Peyer's patch (tissue), 4 donors: ENCODE measurements at regions not wholly inside any gene's neighbourhood (a gene's known extent, or its start where the extent isn't known, plus 50 kb on each side); places are given as distances from the start of the nearest gene placed in this dataset.

ENCODE experiments used
- DNase-seq, 3 donors: peaks; one replicate each; pipeline ENCODE4 v3.0.0-alpha.2; 2017 to 2019
- H3K27ac ChIP-seq, 4 donors: fragments of 200-600 bp; sonication (generic); one replicate each; pipeline ENCODE4 v1.5.1; 2016 to 2019
- H3K27me3 ChIP-seq, 2 donors: fragments of 200-600 bp; sonication (generic); one replicate each; pipeline ENCODE4 v1.5.1; 2019
- H3K36me3 ChIP-seq, 3 donors: fragments of 200-600 bp; sonication (generic); one replicate each; pipeline ENCODE4 v1.5.1; 2016 to 2019
- H3K4me1 ChIP-seq, 4 donors: fragments of 200-600 bp; sonication (generic); one replicate each; pipeline ENCODE4 v1.5.1; 2016 to 2019
- H3K4me3 ChIP-seq, 4 donors: fragments of 200-600 bp; sonication (generic); 1 replicate in 3 of 4; 2 replicates in 1 of 4; pipeline ENCODE4 v1.5.1; 2016 to 2019; ENCODE audit warnings: mild to moderate bottlenecking in 1 of 4
- H3K9me3 ChIP-seq, 4 donors: fragments of 200-600 bp; sonication (generic); one replicate each; pipeline ENCODE4 v1.5.1; 2016 to 2019; ENCODE audit warnings: mild to moderate bottlenecking in 1 of 4
- CTCF ChIP-seq, 6 experiments: fragments of 450-650 bp in 4 of 6; fragments of 200-600 bp in 2 of 6; sonication (generic) in 1 of 6; IDR thresholded peaks; one replicate each; pipeline ENCODE4 v1.5.1; 2017 to 2019; ENCODE audit warnings: antibody characterized with exemption in 6 of 6, mild to moderate bottlenecking in 3 of 6, moderate library complexity in 1 of 6
- POLR2A ChIP-seq, 2 donors: fragments of 450-650 bp; IDR thresholded peaks; one replicate each; pipeline ENCODE4 v1.5.1; 2017; ENCODE audit warnings: antibody characterized with exemption in 2 of 2, mild to moderate bottlenecking in 2 of 2, moderate library complexity in 2 of 2

- Histone ChIP-seq H3K4me1 (peaks cover 0 to 12% (median 0%) of the 10 kb centered on the region in 4 donors), H3K36me3 (no peaks in the 10 kb centered on the region), H3K4me3 (no peak overlapping the region), H3K9me3 (no peaks in the 10 kb centered on the region), H3K27ac (no peak overlapping the region), H3K27me3 (no peaks in the 10 kb centered on the region)
- DNase-seq, result no peak
- TF ChIP-seq POLR2A (IDR thresholded peaks at IDR 0.05) (no peak), CTCF (IDR thresholded peaks at IDR 0.05) (no peak)
Observed at GRCh38 chr2:11069566-11070185, 85.6 kb upstream of the SLC66A3 start.

GRCh38 chr2:11071211-11071610 lies 84.1 kb upstream of the SLC66A3 start:
- Histone ChIP-seq H3K4me1 (peaks cover 0 to 3% (median 0%) of the 10 kb centered on the region in 4 donors), H3K27ac (no peak overlapping the region), H3K27me3 (no peaks in the 10 kb centered on the region), H3K9me3 (no peaks in the 10 kb centered on the region), H3K4me3 (no peak overlapping the region), H3K36me3 (no peaks in the 10 kb centered on the region)
- TF ChIP-seq POLR2A (IDR thresholded peaks at IDR 0.05) (no peak), CTCF (IDR thresholded peaks at IDR 0.05) (no peak)
- no peak for DNase-seq

- Histone ChIP-seq H3K4me3 (no peak overlapping the region), H3K36me3 (no peaks in the 10 kb centered on the region), H3K9me3 (no peaks in the 10 kb centered on the region), H3K4me1 (no peaks in the 10 kb centered on the region), H3K27ac (no peak overlapping the region), H3K27me3 (no peaks in the 10 kb centered on the region)
- no peak for DNase-seq
- TF ChIP-seq CTCF (IDR thresholded peaks at IDR 0.05), result no peak
Observed at GRCh38 chr2:11071939-11072338, 83.3 kb upstream of the SLC66A3 start.

- Histone ChIP-seq H3K4me3 (no peak overlapping the region), H3K4me1 (no peaks in the 10 kb centered on the region), H3K36me3 (no peaks in the 10 kb centered on the region), H3K9me3 (no peaks in the 10 kb centered on the region), H3K27me3 (no peaks in the 10 kb centered on the region), H3K27ac (no peak overlapping the region)
- DNase-seq, result no peak
- TF ChIP-seq POLR2A (IDR thresholded peaks at IDR 0.05) (no peak), CTCF (IDR thresholded peaks at IDR 0.05) (no peak)
Observed at GRCh38 chr2:11072550-11072949, 82.7 kb upstream of the SLC66A3 start.

GRCh38 chr2:11073251-11073650 lies 82.0 kb upstream of the SLC66A3 start:
- no peaks in the 10 kb centered on the region for H3K9me3 ChIP-seq
- H3K27ac ChIP-seq, result peak overlapping the region in 1 of 4 donors; percentile 42
- no peaks in the 10 kb centered on the region for H3K36me3 ChIP-seq
- no peaks in the 10 kb centered on the region for H3K27me3 ChIP-seq
- no peak overlapping the region for H3K4me3 ChIP-seq
- no peak for DNase-seq
- TF ChIP-seq POLR2A (IDR thresholded peaks at IDR 0.05), result no peak
- peak in 3 of 6 experiments; percentile 17 to 43 (median 21) for TF ChIP-seq CTCF (IDR thresholded peaks at IDR 0.05)
- H3K4me1 ChIP-seq, result no peaks in the 10 kb centered on the region

GRCh38 chr2:11073776-11074175 lies 81.5 kb upstream of the SLC66A3 start:
- H3K36me3 ChIP-seq, result no peaks in the 10 kb centered on the region
- no peaks in the 10 kb centered on the region for H3K27me3 ChIP-seq
- no peak overlapping the region for H3K4me3 ChIP-seq
- TF ChIP-seq POLR2A (IDR thresholded peaks at IDR 0.05) (no peak), CTCF (IDR thresholded peaks at IDR 0.05) (no peak)
- H3K27ac ChIP-seq, result peak overlapping the region in 1 of 4 donors; percentile 42
- H3K9me3 ChIP-seq, result no peaks in the 10 kb centered on the region
- DNase-seq, result no peak
- H3K4me1 ChIP-seq, result no peaks in the 10 kb centered on the region
